ENCODE measurements at regions not wholly inside any gene's neighbourhood (a gene's known extent, or its start where the extent isn't known, plus 50 kb on each side); places are given as distances from the start of the nearest gene placed in this dataset.
A peak's percentile ranks its signal among the peaks of the same experiment; 100 is the strongest.

GRCh38 chr2:8488001-8488738 is 193.7 kb upstream of the ID2 start:
- DNase-seq (ENCODE audit: low read depth in 2 of 2): no peak
- H3K4me3 ChIP-seq (replicated peaks in 1 of 2; ENCODE audit: low read depth in 2 of 2, low read length in 2 of 2): no peak overlapping the region
- TF ChIP-seq CTCF (IDR thresholded peaks at IDR 0.05; ENCODE audit: low read depth, low read length): no peak

DNA sequence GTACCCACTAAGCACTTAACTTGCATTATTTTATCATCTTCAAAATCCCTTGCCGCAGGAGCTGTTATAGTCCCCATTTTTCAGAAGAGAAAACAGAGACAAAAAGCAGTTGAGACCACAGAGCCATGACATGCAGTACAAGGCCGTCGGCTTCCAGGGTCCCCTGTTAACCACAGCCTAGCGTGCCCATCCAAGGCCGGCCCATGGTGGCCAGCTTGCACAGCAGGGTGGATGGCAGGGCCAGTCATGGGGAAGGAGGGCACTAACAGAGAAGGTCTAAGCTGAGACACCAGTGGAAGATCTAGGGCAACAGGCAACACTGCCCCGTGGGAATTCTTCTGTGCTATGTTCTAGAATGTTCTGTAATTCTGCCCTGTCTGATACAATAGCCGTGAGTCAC is 192.6 kb upstream of the ID2 start:
- DNase-seq (ENCODE audit: low read depth in 2 of 2): no peak
- no peak for TF ChIP-seq CTCF (IDR thresholded peaks at IDR 0.05; ENCODE audit: low read depth, low read length)
- H3K4me3 ChIP-seq (replicated peaks in 1 of 2; ENCODE audit: low read depth in 2 of 2, low read length in 2 of 2): no peak overlapping the region

DNA sequence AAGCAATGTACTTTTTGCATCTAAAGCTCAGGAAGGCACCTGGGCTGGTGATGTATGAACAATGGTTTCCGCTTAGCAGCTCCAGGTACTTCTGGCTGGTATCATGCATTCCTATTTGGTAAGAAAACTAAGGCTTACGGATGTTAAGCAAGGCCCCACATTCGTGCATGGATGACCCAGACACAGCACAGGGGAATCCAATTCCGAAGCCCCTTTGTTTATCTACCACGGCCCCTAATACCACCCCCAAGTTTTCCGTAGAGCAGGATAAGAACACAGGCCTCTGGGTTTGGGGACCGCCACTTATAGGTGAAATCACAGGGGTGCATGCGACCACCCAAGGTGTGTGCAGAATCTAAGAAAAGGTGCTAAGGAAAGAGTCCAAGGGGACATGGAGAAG is 192.1 kb upstream of the ID2 start:
- no peak for DNase-seq (ENCODE audit: low read depth in 2 of 2)
- TF ChIP-seq CTCF (IDR thresholded peaks at IDR 0.05; ENCODE audit: low read depth, low read length): no peak
- H3K4me3 ChIP-seq (replicated peaks in 1 of 2; ENCODE audit: low read depth in 2 of 2, low read length in 2 of 2): no peak overlapping the region

DNA sequence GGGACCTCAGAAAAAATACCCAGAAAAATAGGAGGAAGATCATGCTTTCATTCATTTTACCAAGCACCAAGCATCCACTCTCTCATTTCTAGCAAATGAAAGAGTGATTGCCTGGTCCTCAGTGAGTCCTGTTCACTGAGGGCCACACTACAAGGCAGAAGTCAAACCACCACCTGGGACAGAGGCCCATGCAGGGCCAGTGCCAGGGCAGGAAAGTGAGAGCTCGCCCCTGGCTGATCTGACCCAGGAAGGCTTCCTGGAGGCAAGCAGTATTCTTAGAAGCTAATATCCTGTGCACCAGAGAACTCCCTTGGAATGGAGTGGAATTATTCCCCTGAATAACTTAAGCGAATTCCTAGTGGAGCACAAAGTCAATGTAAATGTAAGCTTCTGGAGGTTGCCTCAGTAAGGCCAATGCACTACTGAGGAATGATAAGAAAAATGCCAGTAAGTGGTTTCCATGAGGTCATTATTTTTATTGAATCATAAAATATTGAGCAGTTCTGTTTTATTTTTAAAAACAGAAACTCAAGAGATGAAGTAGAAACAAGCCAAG is 191.6 kb upstream of the ID2 start:
- DNase-seq (ENCODE audit: low read depth in 2 of 2): no peak
- TF ChIP-seq CTCF (IDR thresholded peaks at IDR 0.05; ENCODE audit: low read depth, low read length): no peak
- no peak overlapping the region for H3K4me3 ChIP-seq (replicated peaks in 1 of 2; ENCODE audit: low read depth in 2 of 2, low read length in 2 of 2)

DNA sequence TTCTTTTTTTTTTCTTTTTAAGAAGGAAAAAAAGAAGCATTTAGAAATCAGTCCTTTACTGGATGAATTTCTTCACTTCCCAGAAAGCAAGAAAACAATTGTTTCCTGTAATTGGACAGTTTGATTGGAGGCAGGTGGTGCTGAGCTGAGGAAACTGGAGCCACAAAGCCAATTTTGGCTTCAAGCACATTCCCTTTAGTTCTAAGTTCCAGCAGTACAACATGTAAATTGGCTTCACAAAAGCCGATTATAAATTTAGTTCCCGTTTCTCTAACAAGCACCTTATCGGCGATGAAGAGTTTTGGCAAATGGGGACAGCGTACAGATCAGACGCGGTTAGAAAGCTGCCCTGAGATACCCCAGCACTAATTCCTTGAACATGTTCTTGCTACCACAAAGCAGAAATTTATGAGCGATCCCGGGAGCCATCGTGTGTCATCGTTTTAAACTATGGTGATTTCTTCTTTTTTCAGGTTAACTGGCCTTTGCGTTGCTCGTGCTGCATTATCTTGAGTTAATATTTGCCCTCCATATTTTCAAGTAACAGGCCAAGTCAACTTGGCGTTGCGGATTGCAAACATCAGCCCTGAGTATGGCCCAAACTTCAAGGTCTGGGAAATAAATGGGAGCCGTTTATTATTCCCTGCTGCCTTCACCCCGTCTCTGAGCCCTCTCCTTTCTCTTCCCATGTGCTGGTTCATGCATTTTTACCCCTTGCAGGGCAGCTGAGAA is 190.4 kb upstream of the ID2 start:
- no peak for TF ChIP-seq CTCF (IDR thresholded peaks at IDR 0.05; ENCODE audit: low read depth, low read length)
- peak in 1 of 2 donors; percentile 72 for DNase-seq (ENCODE audit: low read depth in 2 of 2)
- H3K4me3 ChIP-seq (replicated peaks in 1 of 2; ENCODE audit: low read depth in 2 of 2, low read length in 2 of 2): no peak overlapping the region

DNA sequence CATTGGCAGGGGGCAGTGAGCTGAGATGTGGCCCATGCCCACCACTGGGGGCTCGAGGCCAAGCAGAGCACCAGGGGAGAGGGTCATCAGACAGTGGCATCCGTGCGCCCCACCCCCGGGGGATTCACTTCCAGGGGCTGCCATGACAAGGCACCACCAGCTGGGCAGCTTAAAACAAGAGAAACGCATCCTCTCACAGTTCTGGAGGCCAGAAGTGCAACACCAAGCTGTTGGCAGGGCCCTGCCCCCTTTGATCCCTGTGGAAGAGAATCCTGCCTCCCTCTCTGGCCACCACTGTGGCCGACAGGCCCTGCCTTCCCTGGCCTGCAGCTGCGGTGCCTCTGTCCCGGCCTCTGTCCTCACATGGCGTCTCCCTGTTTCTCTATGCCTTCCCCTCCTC is 187.7 kb upstream of the ID2 start:
- TF ChIP-seq CTCF (IDR thresholded peaks at IDR 0.05; ENCODE audit: low read depth, low read length): no peak
- H3K4me3 ChIP-seq (replicated peaks in 1 of 2; ENCODE audit: low read depth in 2 of 2, low read length in 2 of 2): no peak overlapping the region
- DNase-seq (ENCODE audit: low read depth in 2 of 2): no peak
